ENCODE measurements at regions not wholly inside any gene's neighbourhood (a gene's known extent, or its start where the extent isn't known, plus 50 kb on each side); places are given as distances from the start of the nearest gene placed in this dataset.

GRCh38 chr15:31815411-31816155 lies 214.7 kb upstream of the CHRNA7 start:
- DNase-seq (ENCODE audit: low read depth) = no peak

- no peak for DNase-seq (ENCODE audit: low read depth)
Measured at GRCh38 chr15:31822463-31822862, 207.9 kb upstream of the CHRNA7 start.

- DNase-seq (ENCODE audit: low read depth) = no peak
Measured at GRCh38 chr15:31824024-31824423, 206.3 kb upstream of the CHRNA7 start.

- DNase-seq (ENCODE audit: low read depth) = no peak
Measured at GRCh38 chr15:31828594-31828993, 201.7 kb upstream of the CHRNA7 start.

- DNase-seq (ENCODE audit: low read depth) = no peak
Measured at GRCh38 chr15:31830591-31830990, 199.7 kb upstream of the CHRNA7 start.

- DNase-seq (ENCODE audit: low read depth) = no peak
Measured at GRCh38 chr15:31831596-31831995, 198.7 kb upstream of the CHRNA7 start.

- DNase-seq (ENCODE audit: low read depth) = no peak
Measured at GRCh38 chr15:31834654-31835053, 195.7 kb upstream of the CHRNA7 start.

- no peak for DNase-seq (ENCODE audit: low read depth)
Measured at GRCh38 chr15:31839388-31839787, 190.9 kb upstream of the CHRNA7 start.

- peak; percentile 25 for DNase-seq (ENCODE audit: low read depth)
Measured at GRCh38 chr15:31840849-31841476, 189.4 kb upstream of the CHRNA7 start.

GRCh38 chr15:31842532-31843195 lies 187.7 kb upstream of the CHRNA7 start:
- DNase-seq (ENCODE audit: low read depth) = no peak

- no peak for DNase-seq (ENCODE audit: low read depth)
Measured at GRCh38 chr15:31843426-31844055, 186.8 kb upstream of the CHRNA7 start.

GRCh38 chr15:31845791-31846190 lies 184.5 kb upstream of the CHRNA7 start:
- no peak for DNase-seq (ENCODE audit: low read depth)

GRCh38 chr15:31847961-31848360 lies 182.4 kb upstream of the CHRNA7 start:
- DNase-seq (ENCODE audit: low read depth) = no peak

GRCh38 chr15:31848621-31849020 lies 181.7 kb upstream of the CHRNA7 start:
- no peak for DNase-seq (ENCODE audit: low read depth)

- no peak for DNase-seq (ENCODE audit: low read depth)
Measured at GRCh38 chr15:31852933-31853799, 177.1 kb upstream of the CHRNA7 start.

- no peak for DNase-seq (ENCODE audit: low read depth)
Measured at GRCh38 chr15:31856581-31856980, 173.7 kb upstream of the CHRNA7 start.

- no peak for DNase-seq (ENCODE audit: low read depth)
Measured at GRCh38 chr15:31857194-31857593, 173.1 kb upstream of the CHRNA7 start.

- no peak for DNase-seq (ENCODE audit: low read depth)
Measured at GRCh38 chr15:31858026-31858425, 172.3 kb upstream of the CHRNA7 start.

GRCh38 chr15:31866248-31866647 lies 164.1 kb upstream of the CHRNA7 start:
- no peak for DNase-seq (ENCODE audit: low read depth)

GRCh38 chr15:31867536-31868442 lies 162.5 kb upstream of the CHRNA7 start:
- DNase-seq (ENCODE audit: low read depth) = peak; percentile 10
